ENCODE measurements at regions not wholly inside any gene's neighbourhood (a gene's known extent, or its start where the extent isn't known, plus 50 kb on each side); places are given as distances from the start of the nearest gene placed in this dataset.

DNA sequence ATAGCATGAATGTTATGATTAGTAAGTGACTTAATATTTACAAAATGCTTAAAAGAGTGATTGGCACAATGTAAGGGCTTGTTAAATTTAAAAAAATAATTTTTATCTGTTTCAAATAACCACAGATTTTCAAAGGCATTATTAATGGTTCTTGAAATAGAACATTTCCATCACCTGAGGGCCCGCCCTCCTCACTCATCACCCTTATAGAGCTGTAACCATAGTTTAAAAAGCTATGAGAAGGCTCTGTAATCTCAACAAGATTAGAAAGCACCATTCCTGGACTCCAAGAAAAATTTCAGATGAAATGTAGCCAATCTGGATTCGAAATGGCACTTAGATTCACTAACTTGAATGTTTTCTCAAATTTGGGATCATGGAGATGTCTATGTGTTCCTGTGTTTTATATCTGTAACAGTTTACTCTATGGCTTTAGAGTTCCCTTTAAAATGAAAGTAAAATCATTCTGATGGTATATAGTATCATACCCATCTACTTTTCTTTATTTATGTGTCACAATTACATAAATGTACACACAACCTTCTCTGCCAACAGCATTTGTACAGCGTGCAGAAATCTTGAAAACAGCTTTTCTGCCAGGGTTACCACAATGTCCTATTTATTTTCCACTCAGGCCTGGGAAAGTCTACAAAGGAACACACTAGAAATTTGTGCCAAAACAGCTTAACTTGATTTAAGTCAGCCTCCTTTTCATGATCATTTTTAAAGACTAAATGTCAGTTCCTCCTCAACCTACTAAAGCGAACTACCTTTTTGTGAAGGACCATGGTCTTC lies 207.7 kb downstream of the TBX18 start:
- TF ChIP-seq, protein P1, sequence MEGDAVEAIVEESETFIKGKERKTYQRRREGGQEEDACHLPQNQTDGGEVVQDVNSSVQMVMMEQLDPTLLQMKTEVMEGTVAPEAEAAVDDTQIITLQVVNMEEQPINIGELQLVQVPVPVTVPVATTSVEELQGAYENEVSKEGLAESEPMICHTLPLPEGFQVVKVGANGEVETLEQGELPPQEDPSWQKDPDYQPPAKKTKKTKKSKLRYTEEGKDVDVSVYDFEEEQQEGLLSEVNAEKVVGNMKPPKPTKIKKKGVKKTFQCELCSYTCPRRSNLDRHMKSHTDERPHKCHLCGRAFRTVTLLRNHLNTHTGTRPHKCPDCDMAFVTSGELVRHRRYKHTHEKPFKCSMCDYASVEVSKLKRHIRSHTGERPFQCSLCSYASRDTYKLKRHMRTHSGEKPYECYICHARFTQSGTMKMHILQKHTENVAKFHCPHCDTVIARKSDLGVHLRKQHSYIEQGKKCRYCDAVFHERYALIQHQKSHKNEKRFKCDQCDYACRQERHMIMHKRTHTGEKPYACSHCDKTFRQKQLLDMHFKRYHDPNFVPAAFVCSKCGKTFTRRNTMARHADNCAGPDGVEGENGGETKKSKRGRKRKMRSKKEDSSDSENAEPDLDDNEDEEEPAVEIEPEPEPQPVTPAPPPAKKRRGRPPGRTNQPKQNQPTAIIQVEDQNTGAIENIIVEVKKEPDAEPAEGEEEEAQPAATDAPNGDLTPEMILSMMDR (IDR thresholded peaks at IDR 0.05; ENCODE audit: low read depth, low read length, missing control alignments), result no peak
- no peak overlapping the region for H3K4me3 ChIP-seq (ENCODE audit: low read depth, low read length)

DNA sequence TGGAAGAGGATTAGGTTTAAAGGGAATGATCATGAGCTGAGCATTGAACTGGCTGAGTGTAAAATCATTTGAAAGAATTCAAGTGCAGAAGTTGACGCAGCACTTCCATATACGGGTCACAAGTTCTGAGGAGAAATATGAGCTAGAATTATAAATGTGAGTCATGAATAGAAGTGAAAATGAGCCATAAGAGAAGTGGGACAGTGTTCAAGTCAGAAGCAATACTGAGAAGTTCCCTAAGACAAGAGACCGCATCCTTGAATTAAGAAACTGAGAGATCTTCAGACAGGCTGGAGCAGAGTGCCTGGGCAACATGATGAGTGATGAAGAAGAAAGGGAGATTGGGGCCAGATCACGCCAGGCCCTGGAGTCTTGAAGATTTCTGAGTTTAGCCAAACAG lies 209.7 kb downstream of the TBX18 start:
- TF ChIP-seq, protein P1 (IDR thresholded peaks at IDR 0.05; ENCODE audit: low read depth, low read length, missing control alignments), result no peak
- H3K4me3 ChIP-seq (ENCODE audit: low read depth, low read length), result no peak overlapping the region
- DNase-seq (ENCODE audit: low read depth), result no peak

More for the DNA sequence above, 207.7 kb downstream of the TBX18 start:
- no peak for DNase-seq (ENCODE audit: low read depth)

DNA sequence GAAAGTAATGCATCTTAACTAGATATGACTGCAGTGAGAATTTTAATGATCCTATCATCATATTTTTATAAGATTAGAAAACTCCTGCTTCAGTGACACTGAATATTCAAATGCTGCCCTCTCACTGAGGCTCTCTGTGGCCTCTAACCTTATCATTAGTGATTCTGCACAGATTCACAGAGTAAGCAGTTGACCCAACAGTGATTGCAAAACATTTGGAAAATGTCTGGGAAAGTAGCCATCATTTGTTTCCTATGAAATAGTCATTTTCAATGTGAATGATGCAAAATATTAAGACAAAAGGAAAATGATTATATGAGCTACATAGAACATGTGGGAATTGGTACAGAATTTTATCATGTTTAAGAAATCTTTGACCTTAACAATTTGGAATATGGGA lies 210.3 kb downstream of the TBX18 start:
- no peak overlapping the region for H3K4me3 ChIP-seq (ENCODE audit: low read depth, low read length)
- no peak for DNase-seq (ENCODE audit: low read depth)
- TF ChIP-seq, protein P1 (IDR thresholded peaks at IDR 0.05; ENCODE audit: low read depth, low read length, missing control alignments), result no peak

DNA sequence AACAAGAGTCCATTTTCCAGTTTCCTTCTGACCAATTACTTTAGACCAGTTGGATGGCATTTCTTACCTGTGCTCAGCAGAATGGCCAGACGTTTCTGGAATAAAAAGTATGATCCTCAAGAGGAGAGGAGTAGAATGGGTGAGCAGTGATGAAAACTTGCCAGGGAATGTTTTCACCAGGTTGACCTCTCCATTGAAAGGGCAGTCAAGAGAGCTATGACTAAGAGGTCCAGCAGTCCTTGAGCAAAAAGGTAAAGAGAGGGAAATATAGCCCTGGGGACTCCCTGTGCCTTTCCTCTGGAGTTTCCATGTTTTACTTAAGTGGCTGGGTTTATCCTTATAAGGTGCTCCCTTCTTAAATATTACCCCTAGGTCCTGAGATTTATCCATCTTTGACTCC lies 210.9 kb downstream of the TBX18 start:
- DNase-seq (ENCODE audit: low read depth), result no peak
- TF ChIP-seq, protein P1 (IDR thresholded peaks at IDR 0.05; ENCODE audit: low read depth, low read length, missing control alignments), result no peak
- no peak overlapping the region for H3K4me3 ChIP-seq (ENCODE audit: low read depth, low read length)

DNA sequence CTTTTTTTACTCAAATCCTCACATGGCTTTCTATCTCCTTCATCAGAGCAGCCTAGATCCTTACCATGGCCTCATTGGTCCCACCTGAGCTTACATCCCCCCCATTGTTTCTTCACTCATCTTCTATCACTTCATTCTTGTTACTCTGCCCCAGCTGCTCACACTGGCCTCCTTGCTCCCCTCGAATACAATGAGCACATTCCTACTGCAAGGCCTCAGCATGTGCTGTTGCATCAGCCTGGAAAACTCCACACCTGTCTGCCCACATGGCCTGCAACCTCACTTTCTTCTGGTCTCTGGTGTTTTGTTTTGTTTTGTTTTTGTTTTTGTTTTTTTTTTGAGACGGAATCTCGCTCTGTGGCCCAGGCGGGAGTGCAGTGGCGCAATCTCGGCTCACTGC lies 212.6 kb downstream of the TBX18 start:
- DNase-seq (ENCODE audit: low read depth), result no peak
- H3K4me3 ChIP-seq (ENCODE audit: low read depth, low read length), result no peak overlapping the region
- TF ChIP-seq, protein P1 (IDR thresholded peaks at IDR 0.05; ENCODE audit: low read depth, low read length, missing control alignments), result no peak

DNA sequence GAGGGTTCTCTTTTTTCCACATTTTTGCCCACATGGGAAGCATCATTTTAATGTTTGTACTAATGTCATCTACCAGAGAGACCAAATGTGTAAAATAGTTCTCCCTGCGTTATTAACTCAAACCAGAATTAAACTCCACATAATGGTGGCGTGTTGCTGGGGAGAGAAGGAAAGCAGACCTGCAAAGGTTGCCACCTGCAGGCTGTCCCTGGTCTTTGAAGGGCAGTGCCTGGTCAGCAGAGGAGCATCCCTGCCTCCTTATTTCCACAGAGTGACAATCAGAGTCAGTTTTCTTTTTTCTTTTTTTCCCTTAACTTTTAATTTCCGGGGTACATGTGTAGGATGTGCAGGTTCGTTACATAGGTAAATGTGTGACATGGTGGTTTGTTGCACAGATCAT lies 214.5 kb downstream of the TBX18 start:
- no peak for DNase-seq (ENCODE audit: low read depth)
- TF ChIP-seq, protein P1 (IDR thresholded peaks at IDR 0.05; ENCODE audit: low read depth, low read length, missing control alignments), result no peak
- H3K4me3 ChIP-seq (ENCODE audit: low read depth, low read length), result no peak overlapping the region

DNA sequence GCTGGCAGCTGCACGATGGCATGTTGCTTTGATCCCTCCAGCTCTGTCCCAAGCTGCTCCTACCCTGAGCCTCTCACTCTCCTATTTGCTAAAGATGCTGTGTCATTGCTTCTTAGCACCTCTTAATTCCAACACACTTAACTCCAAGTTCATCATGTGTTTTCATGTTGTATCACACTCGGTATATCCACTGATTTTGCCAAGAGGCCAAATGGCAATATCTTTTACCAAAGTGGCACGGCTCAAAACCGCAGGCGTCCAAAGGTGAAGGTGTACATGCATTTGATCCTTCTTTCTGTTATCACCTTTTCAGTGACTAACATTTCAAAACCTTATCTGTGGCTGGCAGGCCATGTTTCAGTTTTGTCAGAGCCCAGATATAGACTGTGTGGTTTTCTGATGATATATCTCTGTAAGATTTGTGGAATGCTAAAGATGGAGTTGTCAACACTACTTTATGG lies 217.0 kb downstream of the TBX18 start:
- H3K4me3 ChIP-seq (ENCODE audit: low read depth, low read length), result no peak overlapping the region
- no peak for DNase-seq (ENCODE audit: low read depth)
- TF ChIP-seq, protein P1 (IDR thresholded peaks at IDR 0.05; ENCODE audit: low read depth, low read length, missing control alignments), result no peak

All from GM12864 (cell line).